ENCODE measurements at regions not wholly inside any gene's neighbourhood (a gene's known extent, or its start where the extent isn't known, plus 50 kb on each side); places are given as distances from the start of the nearest gene placed in this dataset.

- no peak for TF ChIP-seq CTCF (IDR thresholded peaks at IDR 0.05)
- no peak for TF ChIP-seq POLR2A (IDR thresholded peaks at IDR 0.05)
Observed at GRCh38 chr18:10061566-10062140, 147.8 kb downstream of the VAPA start.
